Liver (tissue), 3 donors: ENCODE measurements at regions not wholly inside any gene's neighbourhood (a gene's known extent, or its start where the extent isn't known, plus 50 kb on each side); places are given as distances from the start of the nearest gene placed in this dataset.

Source experiments
- CTCF ChIP-seq: fragments of 150-350 bp; IDR thresholded peaks from 2 replicates; pipeline ENCODE4 v1.5.1; 2017; ENCODE audit warnings: improper control_type of control experiment, low read depth, low read length; ENCODE audit not compliant: missing input control
- GABPA ChIP-seq, 2 donors: IDR thresholded peaks in 1 of 2; conservative IDR thresholded peaks in 1 of 2; 2 replicates each; pipeline ENCODE4 v1.6.1; 2016; ENCODE audit warnings: antibody characterized with exemption in 2 of 2, mild to moderate bottlenecking in 1 of 2, moderate library complexity in 1 of 2
- JUND ChIP-seq, 2 donors: IDR thresholded peaks; 2 replicates each; pipeline ENCODE4 v1.6.1; 2016; ENCODE audit warnings: antibody characterized with exemption in 2 of 2
- RAD21 ChIP-seq, 2 donors: IDR thresholded peaks; 2 replicates each; pipeline ENCODE4 v1.6.1; 2016; ENCODE audit warnings: antibody characterized with exemption in 2 of 2, mild to moderate bottlenecking in 2 of 2
- SP1 ChIP-seq: IDR thresholded peaks from 2 replicates; pipeline ENCODE4 v1.6.1; 2018; ENCODE audit warnings: antibody characterized with exemption, mild to moderate bottlenecking
- TAF1 ChIP-seq: conservative IDR thresholded peaks from 2 replicates; pipeline ENCODE4 v1.6.1; 2016; ENCODE audit warnings: antibody characterized with exemption, mild to moderate bottlenecking
- YY1 ChIP-seq: IDR thresholded peaks from 2 replicates; pipeline ENCODE4 v1.6.1; 2016; ENCODE audit warnings: antibody characterized with exemption, mild to moderate bottlenecking
- TF ChIP-seq, protein P1 (sequence below): IDR thresholded peaks from 2 replicates; pipeline ENCODE4 v1.6.1; 2016; ENCODE audit warnings: antibody characterized with exemption, mild to moderate bottlenecking
- donor health status: healthy.
- donor health status: healthy.

GRCh38 chr2:164203131-164203530 is 418.2 kb downstream of the GRB14 start:
- TF ChIP-seq CTCF (no peak), RAD21 (IDR thresholded peaks at IDR 0.05) (no peak), GABPA (IDR thresholded peaks at IDR 0.05 in 1 of 2, conservative IDR thresholded peaks at IDR 0.05 in 1 of 2) (no peak), YY1 (no peak), JUND (IDR thresholded peaks at IDR 0.05) (no peak), SP1 (no peak), TAF1 (no peak)
- TF ChIP-seq, protein P1, sequence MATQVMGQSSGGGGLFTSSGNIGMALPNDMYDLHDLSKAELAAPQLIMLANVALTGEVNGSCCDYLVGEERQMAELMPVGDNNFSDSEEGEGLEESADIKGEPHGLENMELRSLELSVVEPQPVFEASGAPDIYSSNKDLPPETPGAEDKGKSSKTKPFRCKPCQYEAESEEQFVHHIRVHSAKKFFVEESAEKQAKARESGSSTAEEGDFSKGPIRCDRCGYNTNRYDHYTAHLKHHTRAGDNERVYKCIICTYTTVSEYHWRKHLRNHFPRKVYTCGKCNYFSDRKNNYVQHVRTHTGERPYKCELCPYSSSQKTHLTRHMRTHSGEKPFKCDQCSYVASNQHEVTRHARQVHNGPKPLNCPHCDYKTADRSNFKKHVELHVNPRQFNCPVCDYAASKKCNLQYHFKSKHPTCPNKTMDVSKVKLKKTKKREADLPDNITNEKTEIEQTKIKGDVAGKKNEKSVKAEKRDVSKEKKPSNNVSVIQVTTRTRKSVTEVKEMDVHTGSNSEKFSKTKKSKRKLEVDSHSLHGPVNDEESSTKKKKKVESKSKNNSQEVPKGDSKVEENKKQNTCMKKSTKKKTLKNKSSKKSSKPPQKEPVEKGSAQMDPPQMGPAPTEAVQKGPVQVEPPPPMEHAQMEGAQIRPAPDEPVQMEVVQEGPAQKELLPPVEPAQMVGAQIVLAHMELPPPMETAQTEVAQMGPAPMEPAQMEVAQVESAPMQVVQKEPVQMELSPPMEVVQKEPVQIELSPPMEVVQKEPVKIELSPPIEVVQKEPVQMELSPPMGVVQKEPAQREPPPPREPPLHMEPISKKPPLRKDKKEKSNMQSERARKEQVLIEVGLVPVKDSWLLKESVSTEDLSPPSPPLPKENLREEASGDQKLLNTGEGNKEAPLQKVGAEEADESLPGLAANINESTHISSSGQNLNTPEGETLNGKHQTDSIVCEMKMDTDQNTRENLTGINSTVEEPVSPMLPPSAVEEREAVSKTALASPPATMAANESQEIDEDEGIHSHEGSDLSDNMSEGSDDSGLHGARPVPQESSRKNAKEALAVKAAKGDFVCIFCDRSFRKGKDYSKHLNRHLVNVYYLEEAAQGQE = no peak
